SK-N-SH (cell line): ENCODE measurements at regions not wholly inside any gene's neighbourhood (a gene's known extent, or its start where the extent isn't known, plus 50 kb on each side); places are given as distances from the start of the nearest gene placed in this dataset.
"Not testable (repeated sequence)": the region's sequence is repeated elsewhere in the genome, so short reads cannot be mapped to it uniquely, and the experiment has no call there.

ENCODE experiments used
- CTCF ChIA-PET: fragments of 300-600, 350-600 bp; formaldehyde crosslinking; extraction: SDS; loops from one replicate; lab custom pipeline; 2021; lab: Yijun Ruan, JAX
- POLR2A ChIA-PET: fragments of 350-600 bp; sonication (Branson Sonifier 250); formaldehyde crosslinking; extraction: SDS; loops from one replicate; lab custom pipeline; 2020; ENCODE audit warnings: antibody characterized with exemption, inconsistent platforms; lab: Yijun Ruan, JAX
- DNase-seq: peaks from one replicate; pipeline ENCODE4 v3.0.0; 2012
- H2AFZ ChIP-seq: fragments of 200-600 bp; sonication (generic); 2 replicates; pipeline ENCODE4 v1.8.1; 2016; ENCODE audit warnings: antibody characterized with exemption, mild to moderate bottlenecking, low read depth
- H3F3A ChIP-seq: fragments of 200-600 bp; sonication (generic); replicated peaks from 2 replicates; pipeline ENCODE3; 2016; ENCODE audit warnings: antibody characterized with exemption, mild to moderate bottlenecking; ENCODE audit not compliant: insufficient read depth
- H3K27ac ChIP-seq, 2 experiments: fragments of 200-500 bp in 1 of 2; fragments of 200-600 bp in 1 of 2; sonication (Bioruptor generic) in 1 of 2; sonication (generic), shearing (Covaris generic) in 1 of 2; 2 replicates each; pipeline versions ENCODE4 v1.5.1 to v1.6.1; 2014 to 2016; ENCODE audit warnings: low read depth in 2 of 2, inconsistent platforms in 1 of 2, low read length in 1 of 2, mild to moderate bottlenecking in 1 of 2, mixed read lengths in 1 of 2
- H3K27me3 ChIP-seq: fragments of 200-600 bp; sonication (generic), shearing (Covaris generic); 2 replicates; pipeline ENCODE4 v1.6.1; 2016; ENCODE audit warnings: mixed run types; ENCODE audit not compliant: insufficient read depth
- H3K36me3 ChIP-seq, 2 experiments: fragments of 200-500 bp in 1 of 2; fragments of 200-600 bp in 1 of 2; sonication (Bioruptor generic) in 1 of 2; sonication (generic) in 1 of 2; replicated peaks in 1 of 2; 2 replicates each; pipeline versions ENCODE3 to v1.5.1; 2014 to 2016; ENCODE audit warnings: low read length in 1 of 2, mild to moderate bottlenecking in 1 of 2; ENCODE audit not compliant: insufficient read depth in 2 of 2, control insufficient read depth in 1 of 2
- H3K4me1 ChIP-seq, 2 experiments: fragments of 200-500 bp in 1 of 2; fragments of 200-600 bp in 1 of 2; sonication (Bioruptor generic) in 1 of 2; sonication (generic), shearing (Covaris generic) in 1 of 2; 2 replicates each; pipeline versions ENCODE4 v1.5.1 to v1.6.1; 2014 to 2016; ENCODE audit warnings: low read depth in 1 of 2, low read length in 1 of 2, mixed run types in 1 of 2; ENCODE audit not compliant: insufficient read depth in 2 of 2, control insufficient read depth in 1 of 2
- H3K4me2 ChIP-seq: fragments of 200-600 bp; sonication (generic), shearing (Covaris generic); 2 replicates; pipeline ENCODE4 v1.6.1; 2017; ENCODE audit warnings: mixed run types
- H3K4me3 ChIP-seq, 2 experiments: fragments of 200-500 bp in 1 of 2; fragments of 200-600 bp in 1 of 2; sonication (Bioruptor generic) in 1 of 2; sonication (generic), shearing (Covaris generic) in 1 of 2; 2 replicates each; pipeline versions ENCODE4 v1.5.1 to v1.8.1; 2014 to 2016; ENCODE audit warnings: low read depth in 2 of 2, inconsistent platforms in 1 of 2, low read length in 1 of 2, mild to moderate bottlenecking in 1 of 2, mixed read lengths in 1 of 2, moderate library complexity in 1 of 2
- H3K79me2 ChIP-seq: fragments of 200-600 bp; sonication (generic); 2 replicates; pipeline ENCODE4 v1.8.1; 2017; ENCODE audit warnings: mild to moderate bottlenecking; ENCODE audit not compliant: insufficient read depth
- H3K9ac ChIP-seq: fragments of 200-600 bp; sonication (generic); 2 replicates; pipeline ENCODE4 v1.6.1; 2017; ENCODE audit warnings: mixed run types
- H3K9me2 ChIP-seq: fragments of 200-600 bp; sonication (generic); 2 replicates; pipeline ENCODE4 v1.6.1; 2017; ENCODE audit warnings: mixed run types
- H3K9me3 ChIP-seq: fragments of 200-600 bp; sonication (generic); 2 replicates; pipeline ENCODE4 v1.6.1; 2017; ENCODE audit warnings: mixed run types, mild to moderate bottlenecking, moderate library complexity
- H4K20me1 ChIP-seq: fragments of 200-600 bp; sonication (generic); 2 replicates; pipeline ENCODE4 v1.6.1; 2017; ENCODE audit warnings: mild to moderate bottlenecking, mixed run types; ENCODE audit not compliant: insufficient read depth
- ELF1 ChIP-seq: IDR thresholded peaks from 2 replicates; pipeline ENCODE4 v1.4.0; 2012
- FOXM1 ChIP-seq: IDR thresholded peaks from 2 replicates; pipeline ENCODE4 v1.4.0; 2012; ENCODE audit warnings: low read depth, mild to moderate bottlenecking
- GABPA ChIP-seq: IDR thresholded peaks from 2 replicates; pipeline ENCODE4 v1.4.0; 2012; ENCODE audit warnings: low read depth, mild to moderate bottlenecking
- IRF3 ChIP-seq: fragments of 150-350 bp; IDR thresholded peaks from 2 replicates; pipeline ENCODE4 v1.6.1; 2016; ENCODE audit warnings: mild to moderate bottlenecking, low read depth, low read length
- JUND ChIP-seq: IDR thresholded peaks from 2 replicates; pipeline ENCODE4 v1.4.0; 2012
- MEF2A ChIP-seq: IDR thresholded peaks from 2 replicates; pipeline ENCODE4 v1.4.0; 2012; ENCODE audit warnings: low read depth, borderline replicate concordance
- NRF1 ChIP-seq: IDR thresholded peaks from 2 replicates; pipeline ENCODE4 v1.6.1; 2012; ENCODE audit warnings: low read depth, mild to moderate bottlenecking, low read length
- RFX5 ChIP-seq: IDR thresholded peaks from 2 replicates; pipeline ENCODE4 v1.6.1; 2012; ENCODE audit warnings: mild to moderate bottlenecking, improper control_type of control experiment, low read length
- SMC3 ChIP-seq: IDR thresholded peaks from 2 replicates; pipeline ENCODE4 v1.6.1; 2012; ENCODE audit warnings: low read depth, low read length, improper control_type of control experiment
- YY1 ChIP-seq: IDR thresholded peaks from 2 replicates; pipeline ENCODE4 v1.4.0; 2012; ENCODE audit warnings: low read depth, mild to moderate bottlenecking
- WGBS: methylation state at CpG from one replicate; pipeline ENCODE4 v1.1.6; 2017; ENCODE audit warnings: low lambda C conversion rate; 5-methylcytosine and 5-hydroxymethylcytosine counted together
- TF ChIP-seq, protein P1 (sequence below): fragments of 200-600 bp; sonication (generic); IDR thresholded peaks from 2 replicates; pipeline ENCODE4 v1.6.1; 2017; ENCODE audit warnings: antibody characterized with exemption, mild to moderate bottlenecking, moderate library complexity
- TF ChIP-seq, protein P2 (sequence below): IDR thresholded peaks from 2 replicates; pipeline ENCODE4 v1.4.0; 2012; ENCODE audit warnings: low read depth, borderline replicate concordance
- TF ChIP-seq, protein P3 (sequence below): IDR thresholded peaks from 2 replicates; pipeline ENCODE4; 2012

GRCh38 chr15:67936258-67936657, 96.4 kb upstream of the RNU6-1 start (continued):
- no peak for TF ChIP-seq MEF2A

- no peaks in the 10 kb centered on the region for H3K9me3 ChIP-seq
- H3K4me3 ChIP-seq = no peak overlapping the region
- peaks cover 0 to 4% of the 10 kb centered on the region in 2 experiments; a peak in 1 of 4 replicates for H3K4me1 ChIP-seq
- no peaks in the 10 kb centered on the region for H3K36me3 ChIP-seq
- H3K79me2 ChIP-seq = no peaks in the 10 kb centered on the region
- H3K9ac ChIP-seq = no peak overlapping the region
- CTCF ChIA-PET = interaction anchor here (0.9 to 1.1 kb wide), 2 partner anchors 45 to 218 kb away, joined by 3 read pairs; no protein-coding TSS in a partner anchor
- no peaks in the 10 kb centered on the region for H3F3A ChIP-seq
- H4K20me1 ChIP-seq = no peaks in the 10 kb centered on the region
- H3K4me2 ChIP-seq = no peak overlapping the region
- DNase-seq = no peak
- no peak overlapping the region for H2AFZ ChIP-seq
- no peak overlapping the region for H3K27ac ChIP-seq
- TF ChIP-seq, protein P1, sequence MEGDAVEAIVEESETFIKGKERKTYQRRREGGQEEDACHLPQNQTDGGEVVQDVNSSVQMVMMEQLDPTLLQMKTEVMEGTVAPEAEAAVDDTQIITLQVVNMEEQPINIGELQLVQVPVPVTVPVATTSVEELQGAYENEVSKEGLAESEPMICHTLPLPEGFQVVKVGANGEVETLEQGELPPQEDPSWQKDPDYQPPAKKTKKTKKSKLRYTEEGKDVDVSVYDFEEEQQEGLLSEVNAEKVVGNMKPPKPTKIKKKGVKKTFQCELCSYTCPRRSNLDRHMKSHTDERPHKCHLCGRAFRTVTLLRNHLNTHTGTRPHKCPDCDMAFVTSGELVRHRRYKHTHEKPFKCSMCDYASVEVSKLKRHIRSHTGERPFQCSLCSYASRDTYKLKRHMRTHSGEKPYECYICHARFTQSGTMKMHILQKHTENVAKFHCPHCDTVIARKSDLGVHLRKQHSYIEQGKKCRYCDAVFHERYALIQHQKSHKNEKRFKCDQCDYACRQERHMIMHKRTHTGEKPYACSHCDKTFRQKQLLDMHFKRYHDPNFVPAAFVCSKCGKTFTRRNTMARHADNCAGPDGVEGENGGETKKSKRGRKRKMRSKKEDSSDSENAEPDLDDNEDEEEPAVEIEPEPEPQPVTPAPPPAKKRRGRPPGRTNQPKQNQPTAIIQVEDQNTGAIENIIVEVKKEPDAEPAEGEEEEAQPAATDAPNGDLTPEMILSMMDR = no peak
- TF ChIP-seq FOXM1 (no peak), ELF1 (no peak), YY1 (no peak), NRF1 (no peak), IRF3 (no peak), RFX5 (no peak), GABPA (no peak), JUND (no peak), SMC3 (no peak)
- TF ChIP-seq, protein P2, sequence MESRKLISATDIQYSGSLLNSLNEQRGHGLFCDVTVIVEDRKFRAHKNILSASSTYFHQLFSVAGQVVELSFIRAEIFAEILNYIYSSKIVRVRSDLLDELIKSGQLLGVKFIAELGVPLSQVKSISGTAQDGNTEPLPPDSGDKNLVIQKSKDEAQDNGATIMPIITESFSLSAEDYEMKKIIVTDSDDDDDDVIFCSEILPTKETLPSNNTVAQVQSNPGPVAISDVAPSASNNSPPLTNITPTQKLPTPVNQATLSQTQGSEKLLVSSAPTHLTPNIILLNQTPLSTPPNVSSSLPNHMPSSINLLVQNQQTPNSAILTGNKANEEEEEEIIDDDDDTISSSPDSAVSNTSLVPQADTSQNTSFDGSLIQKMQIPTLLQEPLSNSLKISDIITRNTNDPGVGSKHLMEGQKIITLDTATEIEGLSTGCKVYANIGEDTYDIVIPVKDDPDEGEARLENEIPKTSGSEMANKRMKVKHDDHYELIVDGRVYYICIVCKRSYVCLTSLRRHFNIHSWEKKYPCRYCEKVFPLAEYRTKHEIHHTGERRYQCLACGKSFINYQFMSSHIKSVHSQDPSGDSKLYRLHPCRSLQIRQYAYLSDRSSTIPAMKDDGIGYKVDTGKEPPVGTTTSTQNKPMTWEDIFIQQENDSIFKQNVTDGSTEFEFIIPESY = no peak
- TF ChIP-seq, protein P3, sequence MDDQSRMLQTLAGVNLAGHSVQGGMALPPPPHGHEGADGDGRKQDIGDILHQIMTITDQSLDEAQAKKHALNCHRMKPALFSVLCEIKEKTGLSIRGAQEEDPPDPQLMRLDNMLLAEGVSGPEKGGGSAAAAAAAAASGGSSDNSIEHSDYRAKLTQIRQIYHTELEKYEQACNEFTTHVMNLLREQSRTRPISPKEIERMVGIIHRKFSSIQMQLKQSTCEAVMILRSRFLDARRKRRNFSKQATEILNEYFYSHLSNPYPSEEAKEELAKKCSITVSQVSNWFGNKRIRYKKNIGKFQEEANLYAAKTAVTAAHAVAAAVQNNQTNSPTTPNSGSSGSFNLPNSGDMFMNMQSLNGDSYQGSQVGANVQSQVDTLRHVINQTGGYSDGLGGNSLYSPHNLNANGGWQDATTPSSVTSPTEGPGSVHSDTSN = no peak
- no peaks in the 10 kb centered on the region for H3K27me3 ChIP-seq
- POLR2A ChIA-PET = no interaction called here
- 73% methylated on average over 2 of the region's 3 CpGs for WGBS
- H3K9me2 ChIP-seq = no peaks in the 10 kb centered on the region
Measured at GRCh38 chr15:67937153-67937761, 97.4 kb upstream of the RNU6-1 start.

GRCh38 chr15:67939179-67939578, 99.3 kb upstream of the RNU6-1 start:
- 80% methylated on average over 5 of the region's 5 CpGs for WGBS
- H3K27me3 ChIP-seq, POLR2A ChIA-PET, H3K79me2 ChIP-seq, H3K9me3 ChIP-seq, H3K27ac ChIP-seq, H3K4me2 ChIP-seq, DNase-seq, H3K36me3 ChIP-seq, H3F3A ChIP-seq, H2AFZ ChIP-seq, H3K4me1 ChIP-seq, H3K4me3 ChIP-seq, CTCF ChIA-PET, H4K20me1 ChIP-seq, H3K9ac ChIP-seq, H3K9me2 ChIP-seq: not testable (repeated sequence)

- CTCF ChIA-PET = interaction anchor here (0.8 kb wide), 1 partner anchor 77 kb away, joined by 3 read pairs; no protein-coding TSS in a partner anchor
- H3K4me1 ChIP-seq, H3K79me2 ChIP-seq, H3K4me3 ChIP-seq, POLR2A ChIA-PET, H3K27me3 ChIP-seq, H3K9me3 ChIP-seq, H3K36me3 ChIP-seq, H2AFZ ChIP-seq, H4K20me1 ChIP-seq, H3K9me2 ChIP-seq, H3K9ac ChIP-seq, DNase-seq, H3K4me2 ChIP-seq, H3K27ac ChIP-seq, H3F3A ChIP-seq: not testable (repeated sequence)
- WGBS = 70% methylated on average over 4 of the region's 5 CpGs
Measured at GRCh38 chr15:67939588-67940323, 99.9 kb upstream of the RNU6-1 start.
